K562 (cell line): ENCODE measurements at regions not wholly inside any gene's neighbourhood (a gene's known extent, or its start where the extent isn't known, plus 50 kb on each side); places are given as distances from the start of the nearest gene placed in this dataset.

Experiments
- ATAC-seq: fragments of 200-7000 bp; cut with Tn5 transposase; 3 replicates; pipeline ENCODE4 v1.9.1; 2020; ENCODE audit warnings: moderate library complexity
- BruUV-seq: library from RNA; stranded (reverse); fragments of 400-500 nt; replicated peaks from 2 replicates; lab custom pipeline; 2021; lab: Mats Ljungman, UMichigan
- CTCF ChIA-PET: fragments of 300-600 bp; formaldehyde crosslinking; extraction: SDS; loops from one replicate; lab custom pipeline; 2021; ENCODE audit warnings: low intra/inter-chr PET ratio; lab: Yijun Ruan, JAX
- POLR2A ChIA-PET: fragments of 300-600, 350-650 bp; sonication (Branson Sonifier 250); formaldehyde crosslinking; extraction: SDS; loops from one replicate; lab custom pipeline; 2021; ENCODE audit warnings: antibody characterized with exemption, inconsistent platforms; lab: Yijun Ruan, JAX
- DNase-seq, 4 experiments: peaks; one replicate each; pipeline versions ENCODE4 v3.0.0 to v3.0.0-alpha.2; 2011 to 2018; ENCODE audit warnings: low spot score in 3 of 4, mixed read lengths in 3 of 4; ENCODE audit errors: extremely low read depth in 1 of 4
- FAIRE-seq: peaks from 2 replicates; lab custom pipeline; 2011; peaks lifted over from hg19 to GRCh38; lab: Jason Lieb, UNC
- H2AFZ ChIP-seq: 2 replicates; pipeline ENCODE4 v1.6.0; 2011; ENCODE audit warnings: low read depth, low read length, control low read depth, inconsistent platforms
- H3K27ac ChIP-seq: fragments of 200-600 bp; 3 replicates; pipeline ENCODE4 v1.8.0; 2011; ENCODE audit warnings: low read depth, mild to moderate bottlenecking, control low read depth, inconsistent platforms, low read length, moderate library complexity, mixed read lengths; ENCODE audit errors: extremely low read depth
- H3K27me3 ChIP-seq, 2 experiments: fragments of 300-600 bp in 1 of 2; 2 replicates in 1 of 2; 3 replicates in 1 of 2; pipeline versions ENCODE4 v1.6.0 to v1.8.0; 2011; ENCODE audit warnings: inconsistent platforms in 2 of 2, low read length in 2 of 2, mild to moderate bottlenecking in 1 of 2, mixed read lengths in 1 of 2, moderate library complexity in 1 of 2; ENCODE audit not compliant: control insufficient read depth in 2 of 2, insufficient read depth in 2 of 2
- H3K36me3 ChIP-seq: fragments of 300-600 bp; 3 replicates; pipeline ENCODE4 v1.8.0; 2011; ENCODE audit warnings: mild to moderate bottlenecking, low read length, inconsistent platforms; ENCODE audit not compliant: control insufficient read depth, insufficient read depth
- H3K4me1 ChIP-seq, 2 experiments: fragments of 200-600 bp in 1 of 2; replicated peaks in 1 of 2; 2 replicates in 1 of 2; 3 replicates in 1 of 2; pipeline versions ENCODE4 v1.5.1 to v1.8.0; 2011; ENCODE audit warnings: inconsistent platforms in 2 of 2, low read length in 2 of 2, mild to moderate bottlenecking in 1 of 2, mixed read lengths in 1 of 2, moderate library complexity in 1 of 2; ENCODE audit not compliant: control insufficient read depth in 2 of 2, insufficient read depth in 2 of 2
- H3K4me2 ChIP-seq: 2 replicates; pipeline ENCODE4 v1.6.1; 2011; ENCODE audit warnings: low read length, control low read depth, inconsistent platforms, mixed read lengths; ENCODE audit not compliant: insufficient read depth
- H3K4me3 ChIP-seq: fragments of 200-600 bp; sonication (generic), shearing (Covaris generic); 2 replicates; pipeline ENCODE4 v1.5.1; 2016; ENCODE audit warnings: control low read depth, inconsistent platforms
- H3K79me2 ChIP-seq: fragments of 200-600 bp; 3 replicates; pipeline ENCODE4 v1.8.0; 2011; ENCODE audit warnings: low read length, inconsistent platforms; ENCODE audit not compliant: control insufficient read depth, insufficient read depth
- H3K9ac ChIP-seq, 2 experiments: 2 replicates each; pipeline versions ENCODE4 v1.6.0 to v1.6.1; 2011; ENCODE audit warnings: low read depth in 2 of 2, low read length in 2 of 2, control low read depth in 1 of 2, inconsistent platforms in 1 of 2, mild to moderate bottlenecking in 1 of 2, mixed read lengths in 1 of 2; ENCODE audit not compliant: insufficient read depth in 1 of 2
- H3K9me1 ChIP-seq: one replicate; pipeline ENCODE4 v1.6.0; 2011; ENCODE audit warnings: inconsistent platforms, mild to moderate bottlenecking, low read length, moderate library complexity; ENCODE audit not compliant: control insufficient read depth, insufficient read depth
- H3K9me3 ChIP-seq: replicated peaks from 2 replicates; pipeline ENCODE4 v1.5.1; 2011; ENCODE audit warnings: low read depth, low read length, inconsistent platforms; ENCODE audit not compliant: control insufficient read depth, insufficient read depth
- H4K20me1 ChIP-seq: replicated peaks from 2 replicates; pipeline ENCODE4 v1.6.1; 2011; ENCODE audit warnings: low read length, inconsistent platforms, mixed read lengths; ENCODE audit not compliant: control insufficient read depth, insufficient read depth
- CC2D1A ChIP-seq: fragments of 450-650 bp; IDR thresholded peaks from 2 replicates; pipeline ENCODE4 v1.6.1; 2017; ENCODE audit warnings: mild to moderate bottlenecking
- GATAD2B ChIP-seq: fragments of 450-650 bp; IDR thresholded peaks from 2 replicates; pipeline ENCODE4 v1.6.1; 2017; ENCODE audit warnings: mild to moderate bottlenecking, borderline replicate concordance
- MCM7 ChIP-seq, 2 experiments: fragments of 450-650 bp; IDR thresholded peaks; 2 replicates each; pipeline ENCODE4 v1.6.1; 2016 to 2018
- MXI1 ChIP-seq: IDR thresholded peaks from 2 replicates; pipeline ENCODE4 v1.6.1; 2011; ENCODE audit warnings: low read depth, mild to moderate bottlenecking, improper control_type of control experiment, low read length
- NR2C2 ChIP-seq, 2 experiments: fragments of 200-800 bp in 1 of 2; sonication (Bioruptor generic) in 1 of 2; sonication (generic) in 1 of 2; formaldehyde crosslinking in 1 of 2; IDR thresholded peaks; 2 replicates each; pipeline versions ENCODE4 v1.6.1 to v1.8.0; 2016 to 2022; ENCODE audit warnings: mild to moderate bottlenecking in 1 of 2, missing compliant biosample characterization in 1 of 2, missing genetic modification characterization in 1 of 2, missing genetic modification reagents in 1 of 2
- NR4A1 ChIP-seq, 2 experiments: fragments of 250-450 bp in 1 of 2; fragments of 450-650 bp in 1 of 2; sonication (Bioruptor Pico) in 1 of 2; IDR thresholded peaks; 2 replicates each; pipeline versions ENCODE4 v1.4.0 to v1.6.1; 2016 to 2020; ENCODE audit warnings: mild to moderate bottlenecking in 2 of 2, missing compliant biosample characterization in 1 of 2, missing genetic modification characterization in 1 of 2, moderate library complexity in 1 of 2
- POU5F1 ChIP-seq: fragments of 150-350 bp; IDR thresholded peaks from 2 replicates; pipeline ENCODE4 v1.6.1; 2014; ENCODE audit warnings: borderline replicate concordance, low read length, low read depth, mild to moderate bottlenecking; ENCODE audit not compliant: partially characterized antibody
- PTRF ChIP-seq: fragments of 450-650 bp; IDR thresholded peaks from 2 replicates; pipeline ENCODE4 v1.6.1; 2016; ENCODE audit warnings: mild to moderate bottlenecking, missing genetic modification characterization, missing compliant biosample characterization
- SMAD1 ChIP-seq: fragments of 150-350 bp; IDR thresholded peaks from 2 replicates; pipeline ENCODE4 v1.6.1; 2014; ENCODE audit warnings: low read length, low read depth; ENCODE audit not compliant: partially characterized antibody
- TAL1 ChIP-seq: fragments of 450-650 bp; IDR thresholded peaks from 2 replicates; pipeline ENCODE4 v1.6.1; 2016; ENCODE audit warnings: mild to moderate bottlenecking
- ZBTB8A ChIP-seq: fragments of 450-650 bp; IDR thresholded peaks from 2 replicates; pipeline ENCODE4 v1.6.1; 2018; ENCODE audit warnings: mild to moderate bottlenecking, moderate library complexity; ENCODE audit not compliant: partially characterized antibody
- ZNF3 ChIP-seq: fragments of 250-450 bp; sonication (Bioruptor Pico); IDR thresholded peaks from 2 replicates; pipeline ENCODE4 v1.5.0; 2021; ENCODE audit warnings: mild to moderate bottlenecking, moderate library complexity
- ZNF354B ChIP-seq: fragments of 250-450 bp; sonication (Bioruptor Pico); IDR thresholded peaks from 2 replicates; pipeline ENCODE4 v1.4.0; 2020
- WGBS: fragments of 100-300 bp; shearing (Covaris generic); methylation state at CpG from one replicate; pipeline ENCODE4 v1.1.6; 2016; ENCODE audit warnings: low coverage, mixed read lengths; ENCODE audit not compliant: insufficient coverage; ENCODE audit errors: missing lambda C conversion rate; 5-methylcytosine and 5-hydroxymethylcytosine counted together
- in situ Hi-C: fragments of 300-500 bp; cut with MboI; formaldehyde crosslinking; loops from 4 replicates; pipeline ENCODE4 v1.15.0; 2018; ENCODE audit warnings: inconsistent platforms, mixed read lengths
- intact Hi-C: fragments of 100-400 bp; cut with micrococcal nuclease; formaldehyde crosslinking; loops from 2 replicates; pipeline ENCODE4 v1.14.2; 2022
- TF ChIP-seq, protein P1 (sequence below): IDR thresholded peaks from 2 replicates; pipeline ENCODE4 v1.6.1; 2011; ENCODE audit warnings: borderline replicate concordance, low read depth, mild to moderate bottlenecking, moderate library complexity, low read length; ENCODE audit not compliant: insufficient read depth, poor library complexity, severe bottlenecking
- TF ChIP-seq, protein P2 (sequence below): fragments of 250-450 bp; sonication (Bioruptor Pico); IDR thresholded peaks from 2 replicates; pipeline ENCODE4 v1.5.0; 2021

DNA sequence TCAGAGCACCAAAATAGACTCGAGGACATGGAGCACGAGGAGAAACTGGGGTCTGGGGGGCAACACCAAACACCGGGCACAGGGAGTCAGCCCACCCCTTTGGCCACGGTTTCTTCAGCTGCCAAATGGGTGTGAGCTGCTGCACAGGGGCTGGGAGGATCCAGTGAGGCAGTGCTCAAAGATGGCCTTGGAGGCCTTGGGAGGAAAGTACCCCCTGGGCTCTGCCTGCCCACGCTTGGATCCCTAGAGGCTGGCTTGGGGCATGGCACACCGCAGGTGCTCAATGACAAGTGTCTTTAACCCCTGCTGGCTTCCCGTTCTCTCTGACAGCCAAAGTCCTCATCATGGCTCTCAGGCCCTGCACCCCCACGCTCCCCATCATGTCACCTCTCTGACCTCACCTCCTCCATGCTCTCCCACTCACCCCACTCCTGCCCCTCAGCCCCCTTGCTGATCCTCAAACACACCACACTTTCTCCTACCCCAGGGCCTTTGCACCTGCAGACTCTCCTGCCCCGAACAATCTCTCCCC lies 190.3 kb downstream of the ANKRD60 start:
- no peak overlapping the region for H3K9ac ChIP-seq
- H4K20me1 ChIP-seq = no peaks in the 10 kb centered on the region
- H3K9me1 ChIP-seq = no peaks in the 10 kb centered on the region
- H3K79me2 ChIP-seq = no peaks in the 10 kb centered on the region
- H3K27me3 ChIP-seq = peaks cover 2 to 24% of the 10 kb centered on the region in 2 experiments; a peak in 4 of 5 replicates
- ATAC-seq = no peak
- no peaks in the 10 kb centered on the region for H3K9me3 ChIP-seq
- no peak overlapping the region for H3K4me2 ChIP-seq
- no peak overlapping the region for H3K27ac ChIP-seq
- H2AFZ ChIP-seq = no peak overlapping the region
- TF ChIP-seq, protein P1, sequence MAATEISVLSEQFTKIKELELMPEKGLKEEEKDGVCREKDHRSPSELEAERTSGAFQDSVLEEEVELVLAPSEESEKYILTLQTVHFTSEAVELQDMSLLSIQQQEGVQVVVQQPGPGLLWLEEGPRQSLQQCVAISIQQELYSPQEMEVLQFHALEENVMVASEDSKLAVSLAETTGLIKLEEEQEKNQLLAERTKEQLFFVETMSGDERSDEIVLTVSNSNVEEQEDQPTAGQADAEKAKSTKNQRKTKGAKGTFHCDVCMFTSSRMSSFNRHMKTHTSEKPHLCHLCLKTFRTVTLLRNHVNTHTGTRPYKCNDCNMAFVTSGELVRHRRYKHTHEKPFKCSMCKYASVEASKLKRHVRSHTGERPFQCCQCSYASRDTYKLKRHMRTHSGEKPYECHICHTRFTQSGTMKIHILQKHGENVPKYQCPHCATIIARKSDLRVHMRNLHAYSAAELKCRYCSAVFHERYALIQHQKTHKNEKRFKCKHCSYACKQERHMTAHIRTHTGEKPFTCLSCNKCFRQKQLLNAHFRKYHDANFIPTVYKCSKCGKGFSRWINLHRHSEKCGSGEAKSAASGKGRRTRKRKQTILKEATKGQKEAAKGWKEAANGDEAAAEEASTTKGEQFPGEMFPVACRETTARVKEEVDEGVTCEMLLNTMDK = no peak
- TF ChIP-seq PTRF (no peak), ZBTB8A (no peak), MXI1 (no peak), NR2C2 (CRISPR knock-in tag; IDR thresholded peaks at IDR 0.05) (no peak), NR2C2 (tag; IDR thresholded peaks at IDR 0.05) (no peak), POU5F1 (no peak), MCM7 (IDR thresholded peaks at IDR 0.05) (no peak), GATAD2B (no peak), CC2D1A (no peak), NR4A1 (CRISPR knock-in tag; IDR thresholded peaks at IDR 0.05) (no peak), NR4A1 (tag; IDR thresholded peaks at IDR 0.05) (no peak), ZNF354B (CRISPR knock-in tag) (no peak), TAL1 (no peak), SMAD1 (no peak), ZNF3 (no peak)
- TF ChIP-seq, protein P2, sequence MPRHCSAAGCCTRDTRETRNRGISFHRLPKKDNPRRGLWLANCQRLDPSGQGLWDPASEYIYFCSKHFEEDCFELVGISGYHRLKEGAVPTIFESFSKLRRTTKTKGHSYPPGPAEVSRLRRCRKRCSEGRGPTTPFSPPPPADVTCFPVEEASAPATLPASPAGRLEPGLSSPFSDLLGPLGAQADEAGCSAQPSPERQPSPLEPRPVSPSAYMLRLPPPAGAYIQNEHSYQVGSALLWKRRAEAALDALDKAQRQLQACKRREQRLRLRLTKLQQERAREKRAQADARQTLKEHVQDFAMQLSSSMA (CRISPR knock-in tag) = no peak
- H3K36me3 ChIP-seq = no peaks in the 10 kb centered on the region
- H3K4me3 ChIP-seq = no peak overlapping the region
- intact Hi-C loops = no loop called here
- in situ Hi-C loops = no loop called here
- no peak for FAIRE-seq
- ChIA-PET POLR2A (no interaction called here), CTCF (no interaction called here)
- no peak for DNase-seq
- BruUV-seq = no TSS peak
- WGBS = 0% methylated on average over 8 of the region's 9 CpGs
- H3K4me1 ChIP-seq = no peaks in the 10 kb centered on the region
